ENCODE measurements at regions not wholly inside any gene's neighbourhood (a gene's known extent, or its start where the extent isn't known, plus 50 kb on each side); places are given as distances from the start of the nearest gene placed in this dataset.

DNA sequence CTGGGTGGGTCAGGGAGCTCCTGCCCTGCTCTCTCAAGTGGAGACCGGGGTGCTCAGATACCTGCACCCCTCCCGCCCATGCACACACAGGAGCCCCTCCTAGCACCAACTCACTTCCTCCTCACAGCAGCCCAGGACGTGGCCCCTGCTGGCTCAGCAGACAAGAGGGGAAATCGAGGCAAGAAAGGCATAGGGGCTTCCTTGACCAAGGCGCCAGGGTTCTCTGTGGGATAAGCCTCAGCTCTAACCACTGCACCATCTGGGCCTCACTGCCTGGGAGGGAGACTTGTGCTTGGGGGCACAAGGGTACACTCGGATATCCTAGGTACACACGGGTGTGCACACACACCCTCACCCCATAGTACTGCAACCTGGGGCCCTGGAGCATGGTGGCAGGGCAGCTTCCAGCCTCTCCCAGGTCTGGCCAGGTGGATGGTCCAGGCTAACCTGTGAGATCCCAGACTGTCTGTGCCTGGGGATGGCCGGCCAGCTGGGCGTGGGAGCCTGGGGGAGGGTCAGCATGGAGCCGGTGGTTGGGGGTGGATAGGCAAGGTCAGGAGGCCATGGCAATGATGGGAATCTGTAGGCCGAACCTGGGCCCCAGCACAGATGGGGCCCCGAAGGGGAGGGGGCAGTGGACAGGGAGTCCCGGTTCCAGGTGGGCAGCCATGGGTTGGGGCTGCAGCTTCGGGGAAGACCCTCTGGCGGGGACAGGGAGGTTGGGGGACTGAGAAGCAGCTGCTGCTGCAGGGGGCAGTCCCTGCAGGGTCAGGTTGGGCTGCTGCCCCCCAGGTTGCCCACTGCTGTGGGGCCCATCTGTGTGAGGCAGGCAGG lies 312.4 kb downstream of the TMEM121 start:
- no peak for DNase-seq (ENCODE audit: low read depth)
- no peak overlapping the region for H3K4me3 ChIP-seq (ENCODE audit: low read depth, low read length)
- TF ChIP-seq, protein P1, sequence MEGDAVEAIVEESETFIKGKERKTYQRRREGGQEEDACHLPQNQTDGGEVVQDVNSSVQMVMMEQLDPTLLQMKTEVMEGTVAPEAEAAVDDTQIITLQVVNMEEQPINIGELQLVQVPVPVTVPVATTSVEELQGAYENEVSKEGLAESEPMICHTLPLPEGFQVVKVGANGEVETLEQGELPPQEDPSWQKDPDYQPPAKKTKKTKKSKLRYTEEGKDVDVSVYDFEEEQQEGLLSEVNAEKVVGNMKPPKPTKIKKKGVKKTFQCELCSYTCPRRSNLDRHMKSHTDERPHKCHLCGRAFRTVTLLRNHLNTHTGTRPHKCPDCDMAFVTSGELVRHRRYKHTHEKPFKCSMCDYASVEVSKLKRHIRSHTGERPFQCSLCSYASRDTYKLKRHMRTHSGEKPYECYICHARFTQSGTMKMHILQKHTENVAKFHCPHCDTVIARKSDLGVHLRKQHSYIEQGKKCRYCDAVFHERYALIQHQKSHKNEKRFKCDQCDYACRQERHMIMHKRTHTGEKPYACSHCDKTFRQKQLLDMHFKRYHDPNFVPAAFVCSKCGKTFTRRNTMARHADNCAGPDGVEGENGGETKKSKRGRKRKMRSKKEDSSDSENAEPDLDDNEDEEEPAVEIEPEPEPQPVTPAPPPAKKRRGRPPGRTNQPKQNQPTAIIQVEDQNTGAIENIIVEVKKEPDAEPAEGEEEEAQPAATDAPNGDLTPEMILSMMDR (IDR thresholded peaks at IDR 0.05; ENCODE audit: insufficient read depth, low read depth, low read length, missing control alignments), result no peak

DNA sequence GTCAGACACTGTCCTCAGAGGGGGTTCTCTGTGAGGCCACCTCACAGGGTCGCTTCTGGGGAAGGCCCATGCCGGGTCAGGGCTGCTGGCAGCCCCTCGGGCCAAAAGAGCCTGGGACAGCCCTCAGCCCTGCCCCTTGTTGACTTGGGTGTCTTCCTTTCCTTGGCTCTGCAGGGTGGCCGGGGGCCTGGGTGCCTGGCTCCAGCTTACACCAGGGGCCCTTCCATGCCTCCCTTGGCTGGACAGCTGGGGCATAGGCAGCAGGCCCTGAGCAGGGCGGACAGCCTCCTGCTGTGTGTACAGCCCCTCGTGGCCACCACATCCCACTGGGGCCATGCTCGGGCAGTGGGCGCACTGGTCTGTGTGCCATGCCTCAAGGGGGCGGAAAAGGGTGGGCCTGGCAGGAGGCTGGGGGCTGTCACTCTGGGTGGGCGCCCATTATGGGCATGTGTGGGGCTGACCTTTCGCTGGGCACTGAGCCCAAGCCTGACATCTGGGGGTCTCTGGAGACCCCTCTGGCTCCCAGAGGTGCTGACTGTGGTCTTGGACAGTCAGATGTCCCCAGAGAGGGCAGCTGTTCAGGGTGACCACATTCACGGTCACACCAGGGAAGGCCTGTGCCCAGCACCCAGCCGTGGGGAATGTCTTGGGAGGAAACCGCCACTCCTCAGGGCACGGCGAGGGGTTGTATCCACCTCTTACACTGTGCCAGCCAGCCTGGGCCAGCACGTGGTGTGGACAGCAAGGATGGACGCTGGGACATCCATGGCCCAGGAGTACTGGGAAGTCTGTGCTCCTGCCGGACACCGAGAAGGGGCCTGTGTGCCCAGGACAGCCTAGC lies 313.3 kb downstream of the TMEM121 start:
- DNase-seq (ENCODE audit: low read depth), result no peak
- no peak overlapping the region for H3K4me3 ChIP-seq (ENCODE audit: low read depth, low read length)
- TF ChIP-seq, protein P1 (IDR thresholded peaks at IDR 0.05; ENCODE audit: insufficient read depth, low read depth, low read length, missing control alignments), result no peak

DNA sequence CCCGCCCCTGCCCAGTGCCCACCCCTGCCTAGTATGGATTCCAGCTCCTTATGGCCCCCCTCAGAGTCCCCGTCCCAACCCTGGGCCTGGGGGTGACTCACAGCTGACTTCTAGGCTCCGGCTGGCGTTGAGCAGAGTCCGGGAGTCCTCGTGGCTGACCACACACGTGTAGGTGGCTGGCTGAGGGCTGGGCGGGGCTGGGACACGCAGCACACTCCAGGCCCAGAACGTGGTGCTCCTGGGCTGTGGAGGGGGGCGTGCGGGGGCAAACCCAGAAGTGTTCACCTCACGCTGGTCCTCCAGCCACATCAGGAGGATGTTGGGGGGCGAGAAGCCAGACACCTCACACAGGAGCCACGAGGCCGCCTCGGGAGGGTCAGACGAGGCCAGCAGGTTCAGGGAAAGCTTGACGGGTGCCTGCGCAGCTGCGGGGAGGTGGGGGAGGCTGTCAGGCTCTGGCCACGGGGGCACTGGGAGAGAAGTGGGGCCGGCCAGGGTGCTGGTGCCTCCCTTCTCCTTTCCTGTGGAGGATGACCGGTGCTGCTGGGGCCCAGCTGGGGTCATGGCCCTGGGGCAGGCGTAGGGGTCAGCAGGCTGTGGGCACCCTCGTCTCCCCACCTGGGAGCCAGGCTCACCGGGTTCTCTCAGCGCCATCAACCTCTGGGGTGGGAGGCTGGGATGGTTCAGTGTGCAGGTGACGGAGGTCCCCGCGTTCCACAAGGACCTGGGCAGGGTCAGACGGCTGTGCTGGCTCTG lies 314.1 kb downstream of the TMEM121 start:
- TF ChIP-seq, protein P1 (IDR thresholded peaks at IDR 0.05; ENCODE audit: insufficient read depth, low read depth, low read length, missing control alignments), result no peak
- H3K4me3 ChIP-seq (ENCODE audit: low read depth, low read length), result no peak overlapping the region
- no peak for DNase-seq (ENCODE audit: low read depth)

DNA sequence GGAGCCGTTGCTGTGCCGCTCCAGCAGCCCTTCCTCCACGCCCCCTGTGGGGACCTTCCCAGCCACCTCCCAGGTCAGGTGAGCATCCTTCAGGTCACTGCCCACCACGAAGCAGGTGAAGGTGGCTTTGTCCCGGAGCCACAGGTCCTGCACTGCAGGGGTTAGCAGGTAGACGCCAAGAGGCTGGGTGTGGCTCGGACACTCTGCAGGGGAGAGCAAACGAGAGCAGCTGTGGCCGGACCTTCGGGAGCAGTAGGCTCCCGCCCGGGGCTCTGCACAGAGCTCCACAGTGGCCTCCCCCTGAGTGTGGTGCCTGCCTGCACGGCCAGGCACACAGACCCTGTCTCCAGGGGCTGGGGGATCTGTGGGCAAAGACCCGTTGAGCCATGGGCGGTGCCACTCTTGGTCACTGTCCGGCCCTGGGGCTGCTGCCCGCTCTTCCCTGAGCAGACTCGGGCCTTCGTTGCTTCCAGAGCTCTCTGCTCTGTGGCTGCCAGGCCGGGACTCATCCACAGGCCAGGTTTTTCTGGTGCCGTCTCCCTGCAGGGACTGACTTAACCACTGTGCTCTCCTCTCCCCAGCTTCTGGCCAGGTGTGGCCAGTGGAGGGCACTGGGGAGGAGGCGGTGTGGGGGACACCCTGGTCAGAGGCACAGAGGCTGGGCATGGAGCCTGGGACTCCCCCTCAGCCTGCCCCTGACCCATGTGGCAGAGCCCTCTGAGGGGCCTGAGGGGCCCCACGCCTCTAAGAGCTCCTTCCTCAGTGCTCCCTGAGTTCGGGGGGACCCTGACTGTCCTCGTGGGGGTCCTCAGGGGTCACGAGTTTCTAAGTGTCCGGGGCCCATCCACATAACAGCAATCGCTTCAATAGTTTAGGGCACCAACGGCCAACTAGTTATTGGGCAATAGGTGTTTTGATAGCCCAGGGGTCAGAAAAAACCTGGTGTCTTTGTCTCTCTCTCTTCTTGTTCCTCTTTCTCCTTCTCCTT lies 314.9 kb downstream of the TMEM121 start:
- DNase-seq (ENCODE audit: low read depth), result no peak
- TF ChIP-seq, protein P1 (IDR thresholded peaks at IDR 0.05; ENCODE audit: insufficient read depth, low read depth, low read length, missing control alignments), result no peak
- no peak overlapping the region for H3K4me3 ChIP-seq (ENCODE audit: low read depth, low read length)

DNA sequence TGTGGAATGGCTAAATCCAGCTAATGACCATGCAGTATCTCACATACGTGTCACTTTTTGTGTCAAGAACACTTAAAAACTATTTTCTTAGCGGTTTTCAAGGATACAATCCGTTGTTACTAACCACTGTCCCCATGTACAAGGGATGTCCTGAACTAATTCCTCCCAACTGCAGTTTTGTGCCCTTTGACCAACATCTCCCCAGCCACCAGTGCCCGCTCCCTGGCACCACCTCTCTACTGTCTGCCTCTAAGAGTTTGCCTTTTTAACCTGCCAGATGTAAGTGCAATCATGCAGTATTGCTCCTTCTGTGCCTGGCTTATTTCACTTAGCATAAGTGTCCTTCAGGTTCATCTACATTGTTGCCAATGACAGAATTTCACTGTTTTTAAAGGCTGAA lies 315.7 kb downstream of the TMEM121 start:
- DNase-seq (ENCODE audit: low read depth), result no peak
- no peak overlapping the region for H3K4me3 ChIP-seq (ENCODE audit: low read depth, low read length)
- TF ChIP-seq, protein P1 (IDR thresholded peaks at IDR 0.05; ENCODE audit: insufficient read depth, low read depth, low read length, missing control alignments), result no peak
